ENCODE measurements at regions not wholly inside any gene's neighbourhood (a gene's known extent, or its start where the extent isn't known, plus 50 kb on each side); places are given as distances from the start of the nearest gene placed in this dataset.

DNA sequence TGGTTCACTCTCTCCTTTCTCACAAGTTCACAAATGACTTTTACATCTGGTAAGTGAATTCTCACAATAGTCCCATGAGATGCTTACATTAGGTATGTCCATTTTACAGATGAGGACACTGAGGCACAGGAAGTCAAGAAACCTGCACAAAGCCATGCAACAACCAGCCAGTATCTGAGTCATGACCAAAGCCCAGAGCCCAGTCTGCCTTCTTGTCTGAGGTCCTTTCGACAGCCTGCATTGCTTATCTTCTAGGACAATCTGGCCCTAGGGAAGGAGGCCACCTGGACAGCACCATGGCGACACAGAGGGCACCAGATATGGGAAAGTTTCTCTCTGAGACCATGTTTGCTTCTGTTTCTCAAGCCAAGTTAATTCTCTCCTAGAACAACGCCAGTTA lies 197.1 kb downstream of the NSG2 start:
- no peak for DNase-seq (ENCODE audit: low read depth, low spot score)
- Histone ChIP-seq H4K20me1 (replicated peaks; ENCODE audit: control insufficient read depth, extremely low read depth, insufficient read depth, low read length) (no peaks in the 10 kb centered on the region), H3K4me3 (replicated peaks in 1 of 3; ENCODE audit: insufficient read depth in 1 of 3, low read depth in 1 of 3, low read length in 3 of 3) (no peak overlapping the region), H3K79me2 (ENCODE audit: control insufficient read depth, insufficient read depth, low read length) (no peaks in the 10 kb centered on the region), H3K4me1 (ENCODE audit: control insufficient read depth, extremely low read depth, insufficient read depth, low read length) (no peaks in the 10 kb centered on the region), H3K27me3 (ENCODE audit: control insufficient read depth in 2 of 2, insufficient read depth in 2 of 2, low read length in 2 of 2) (no peaks in the 10 kb centered on the region), H3K9me1 (replicated peaks; ENCODE audit: control insufficient read depth, extremely low read depth, insufficient read depth, low read length) (no peaks in the 10 kb centered on the region), H3K9ac (replicated peaks; ENCODE audit: extremely low read depth, insufficient read depth, low read length) (no peak overlapping the region), H3K36me3 (ENCODE audit: control insufficient read depth in 2 of 2, extremely low read depth in 1 of 2, insufficient read depth in 2 of 2, low read length in 2 of 2) (no peaks in the 10 kb centered on the region), H3K27ac (ENCODE audit: insufficient read depth, low read depth, low read length) (no peak overlapping the region), H3K4me2 (ENCODE audit: insufficient read depth, low read length) (no peak overlapping the region), H2AFZ (ENCODE audit: low read depth, low read length) (no peak overlapping the region), H3K9me3 (replicated peaks; ENCODE audit: control insufficient read depth, insufficient read depth, low read length) (peaks cover 3% of the 10 kb centered on the region)
- BruUV-seq (replicated peaks) = no TSS peak
- no peak for TF ChIP-seq JUN (IDR thresholded peaks at IDR 0.05; ENCODE audit: borderline replicate concordance, insufficient read depth, insufficient read length, low read depth)
- no peak for TF ChIP-seq CTCF (IDR thresholded peaks at IDR 0.05; ENCODE audit: extremely low read depth in 1 of 2, insufficient read depth in 1 of 2, low read depth in 1 of 2, low read length in 2 of 2)
- no peak for TF ChIP-seq POLR2AphosphoS5 (IDR thresholded peaks at IDR 0.05; ENCODE audit: insufficient read depth, low read depth, low read length)
- no peak for TF ChIP-seq MYC (IDR thresholded peaks at IDR 0.05; ENCODE audit: low read depth, low read length)
- no peak for TF ChIP-seq GATA2 (IDR thresholded peaks at IDR 0.05; ENCODE audit: insufficient read depth, insufficient read length, low read depth, low read length)
- no peak for TF ChIP-seq MAX (IDR thresholded peaks at IDR 0.05; ENCODE audit: insufficient read depth, insufficient read length)
- TF ChIP-seq FOS (IDR thresholded peaks at IDR 0.05; ENCODE audit: borderline replicate concordance, insufficient read depth, low read length) = no peak
- POLR2A ChIA-PET = no interaction called here
- CTCF ChIA-PET = no interaction called here
- intact Hi-C loops (cut with micrococcal nuclease) = no loop called here
- dilution Hi-C loops (cut with MboI; ENCODE audit: extremely low pct_ligation_motif_present, low sequenced_read_pairs) = no loop called here
- no peak for FAIRE-seq
